ENCODE measurements at regions not wholly inside any gene's neighbourhood (a gene's known extent, or its start where the extent isn't known, plus 50 kb on each side); places are given as distances from the start of the nearest gene placed in this dataset.

DNA sequence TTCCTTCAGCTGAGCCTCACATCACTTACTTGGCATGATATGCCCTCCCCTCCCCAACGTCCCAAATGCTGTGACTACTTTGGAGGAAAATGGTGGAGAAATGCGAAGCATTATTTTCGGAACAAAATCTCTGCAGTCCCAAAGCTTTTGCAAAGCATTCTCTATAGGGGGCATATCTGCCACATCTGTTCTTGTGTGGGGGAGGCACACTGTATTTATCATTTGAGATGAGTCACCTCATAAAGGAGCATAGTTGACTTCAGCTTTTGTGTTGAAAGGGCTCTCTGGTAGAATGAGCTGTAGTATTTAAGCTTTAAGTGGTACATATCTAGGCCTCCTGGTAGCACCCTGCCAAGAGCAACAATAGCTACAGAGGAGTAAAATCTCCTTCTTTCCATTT, 447.5 kb downstream of the ADAMTS20 start (continued):
- TF ChIP-seq, protein P1, sequence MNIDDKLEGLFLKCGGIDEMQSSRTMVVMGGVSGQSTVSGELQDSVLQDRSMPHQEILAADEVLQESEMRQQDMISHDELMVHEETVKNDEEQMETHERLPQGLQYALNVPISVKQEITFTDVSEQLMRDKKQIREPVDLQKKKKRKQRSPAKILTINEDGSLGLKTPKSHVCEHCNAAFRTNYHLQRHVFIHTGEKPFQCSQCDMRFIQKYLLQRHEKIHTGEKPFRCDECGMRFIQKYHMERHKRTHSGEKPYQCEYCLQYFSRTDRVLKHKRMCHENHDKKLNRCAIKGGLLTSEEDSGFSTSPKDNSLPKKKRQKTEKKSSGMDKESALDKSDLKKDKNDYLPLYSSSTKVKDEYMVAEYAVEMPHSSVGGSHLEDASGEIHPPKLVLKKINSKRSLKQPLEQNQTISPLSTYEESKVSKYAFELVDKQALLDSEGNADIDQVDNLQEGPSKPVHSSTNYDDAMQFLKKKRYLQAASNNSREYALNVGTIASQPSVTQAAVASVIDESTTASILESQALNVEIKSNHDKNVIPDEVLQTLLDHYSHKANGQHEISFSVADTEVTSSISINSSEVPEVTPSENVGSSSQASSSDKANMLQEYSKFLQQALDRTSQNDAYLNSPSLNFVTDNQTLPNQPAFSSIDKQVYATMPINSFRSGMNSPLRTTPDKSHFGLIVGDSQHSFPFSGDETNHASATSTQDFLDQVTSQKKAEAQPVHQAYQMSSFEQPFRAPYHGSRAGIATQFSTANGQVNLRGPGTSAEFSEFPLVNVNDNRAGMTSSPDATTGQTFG (tag by site-specific recombination; IDR thresholded peaks at IDR 0.05; ENCODE audit: borderline replicate concordance) = no peak
- TF ChIP-seq, protein P2, sequence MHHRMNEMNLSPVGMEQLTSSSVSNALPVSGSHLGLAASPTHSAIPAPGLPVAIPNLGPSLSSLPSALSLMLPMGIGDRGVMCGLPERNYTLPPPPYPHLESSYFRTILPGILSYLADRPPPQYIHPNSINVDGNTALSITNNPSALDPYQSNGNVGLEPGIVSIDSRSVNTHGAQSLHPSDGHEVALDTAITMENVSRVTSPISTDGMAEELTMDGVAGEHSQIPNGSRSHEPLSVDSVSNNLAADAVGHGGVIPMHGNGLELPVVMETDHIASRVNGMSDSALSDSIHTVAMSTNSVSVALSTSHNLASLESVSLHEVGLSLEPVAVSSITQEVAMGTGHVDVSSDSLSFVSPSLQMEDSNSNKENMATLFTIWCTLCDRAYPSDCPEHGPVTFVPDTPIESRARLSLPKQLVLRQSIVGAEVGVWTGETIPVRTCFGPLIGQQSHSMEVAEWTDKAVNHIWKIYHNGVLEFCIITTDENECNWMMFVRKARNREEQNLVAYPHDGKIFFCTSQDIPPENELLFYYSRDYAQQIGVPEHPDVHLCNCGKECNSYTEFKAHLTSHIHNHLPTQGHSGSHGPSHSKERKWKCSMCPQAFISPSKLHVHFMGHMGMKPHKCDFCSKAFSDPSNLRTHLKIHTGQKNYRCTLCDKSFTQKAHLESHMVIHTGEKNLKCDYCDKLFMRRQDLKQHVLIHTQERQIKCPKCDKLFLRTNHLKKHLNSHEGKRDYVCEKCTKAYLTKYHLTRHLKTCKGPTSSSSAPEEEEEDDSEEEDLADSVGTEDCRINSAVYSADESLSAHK (tag by site-specific recombination; IDR thresholded peaks at IDR 0.05) = peak; percentile 52; the same call in 1 of the 2 replicates
- TF ChIP-seq, protein P3, sequence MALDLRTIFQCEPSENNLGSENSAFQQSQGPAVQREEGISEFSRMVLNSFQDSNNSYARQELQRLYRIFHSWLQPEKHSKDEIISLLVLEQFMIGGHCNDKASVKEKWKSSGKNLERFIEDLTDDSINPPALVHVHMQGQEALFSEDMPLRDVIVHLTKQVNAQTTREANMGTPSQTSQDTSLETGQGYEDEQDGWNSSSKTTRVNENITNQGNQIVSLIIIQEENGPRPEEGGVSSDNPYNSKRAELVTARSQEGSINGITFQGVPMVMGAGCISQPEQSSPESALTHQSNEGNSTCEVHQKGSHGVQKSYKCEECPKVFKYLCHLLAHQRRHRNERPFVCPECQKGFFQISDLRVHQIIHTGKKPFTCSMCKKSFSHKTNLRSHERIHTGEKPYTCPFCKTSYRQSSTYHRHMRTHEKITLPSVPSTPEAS (tag by site-specific recombination; IDR thresholded peaks at IDR 0.05) = no peak
- TF ChIP-seq YY1 (tag by site-specific recombination; IDR thresholded peaks at IDR 0.05) (no peak; the same call in 1 of the 2 replicates), ZNF311 (tag by site-specific recombination; IDR thresholded peaks at IDR 0.05; ENCODE audit: borderline replicate concordance) (no peak), PRDM1 (tag by site-specific recombination; IDR thresholded peaks at IDR 0.05) (no peak), ZNF174 (tag by site-specific recombination; IDR thresholded peaks at IDR 0.05) (no peak), ZNF221 (tag by site-specific recombination; IDR thresholded peaks at IDR 0.05; ENCODE audit: borderline replicate concordance) (no peak), ZNF521 (tag by site-specific recombination; IDR thresholded peaks at IDR 0.05) (no peak), ZNF501 (tag by site-specific recombination; IDR thresholded peaks at IDR 0.05) (no peak)
- TF ChIP-seq, protein P4, sequence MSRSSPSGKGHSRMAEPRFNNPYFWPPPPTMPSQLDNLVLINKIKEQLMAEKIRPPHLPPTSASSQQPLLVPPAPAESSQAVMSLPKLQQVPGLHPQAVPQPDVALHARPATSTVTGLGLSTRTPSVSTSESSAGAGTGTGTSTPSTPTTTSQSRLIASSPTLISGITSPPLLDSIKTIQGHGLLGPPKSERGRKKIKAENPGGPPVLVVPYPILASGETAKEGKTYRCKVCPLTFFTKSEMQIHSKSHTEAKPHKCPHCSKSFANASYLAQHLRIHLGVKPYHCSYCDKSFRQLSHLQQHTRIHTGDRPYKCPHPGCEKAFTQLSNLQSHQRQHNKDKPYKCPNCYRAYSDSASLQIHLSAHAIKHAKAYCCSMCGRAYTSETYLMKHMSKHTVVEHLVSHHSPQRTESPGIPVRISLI (tag by site-specific recombination; IDR thresholded peaks at IDR 0.05) = no peak
- TF ChIP-seq, protein P5, sequence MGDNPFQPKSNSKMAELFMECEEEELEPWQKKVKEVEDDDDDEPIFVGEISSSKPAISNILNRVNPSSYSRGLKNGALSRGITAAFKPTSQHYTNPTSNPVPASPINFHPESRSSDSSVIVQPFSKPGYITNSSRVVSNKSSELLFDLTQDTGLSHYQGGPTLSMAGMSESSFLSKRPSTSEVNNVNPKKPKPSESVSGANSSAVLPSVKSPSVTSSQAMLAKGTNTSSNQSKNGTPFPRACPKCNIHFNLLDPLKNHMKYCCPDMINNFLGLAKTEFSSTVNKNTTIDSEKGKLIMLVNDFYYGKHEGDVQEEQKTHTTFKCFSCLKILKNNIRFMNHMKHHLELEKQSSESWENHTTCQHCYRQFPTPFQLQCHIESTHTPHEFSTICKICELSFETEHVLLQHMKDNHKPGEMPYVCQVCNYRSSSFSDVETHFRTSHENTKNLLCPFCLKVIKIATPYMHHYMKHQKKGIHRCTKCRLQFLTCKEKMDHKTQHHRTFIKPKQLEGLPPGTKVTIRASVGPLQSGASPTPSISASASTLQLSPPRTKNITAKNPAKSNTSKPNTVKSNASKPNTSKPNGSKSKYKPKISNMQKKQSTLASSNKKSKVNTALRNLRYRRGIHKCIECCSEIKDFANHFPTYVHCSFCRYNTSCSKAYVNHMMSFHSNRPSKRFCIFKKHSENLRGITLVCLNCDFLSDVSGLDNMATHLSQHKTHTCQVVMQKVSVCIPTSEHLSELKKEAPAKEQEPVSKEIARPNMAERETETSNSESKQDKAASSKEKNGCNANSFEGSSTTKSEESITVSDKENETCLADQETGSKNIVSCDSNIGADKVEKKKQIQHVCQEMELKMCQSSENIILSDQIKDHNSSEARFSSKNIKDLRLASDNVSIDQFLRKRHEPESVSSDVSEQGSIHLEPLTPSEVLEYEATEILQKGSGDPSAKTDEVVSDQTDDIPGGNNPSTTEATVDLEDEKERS (tag by site-specific recombination; IDR thresholded peaks at IDR 0.05) = no peak
- TF ChIP-seq, protein P6, sequence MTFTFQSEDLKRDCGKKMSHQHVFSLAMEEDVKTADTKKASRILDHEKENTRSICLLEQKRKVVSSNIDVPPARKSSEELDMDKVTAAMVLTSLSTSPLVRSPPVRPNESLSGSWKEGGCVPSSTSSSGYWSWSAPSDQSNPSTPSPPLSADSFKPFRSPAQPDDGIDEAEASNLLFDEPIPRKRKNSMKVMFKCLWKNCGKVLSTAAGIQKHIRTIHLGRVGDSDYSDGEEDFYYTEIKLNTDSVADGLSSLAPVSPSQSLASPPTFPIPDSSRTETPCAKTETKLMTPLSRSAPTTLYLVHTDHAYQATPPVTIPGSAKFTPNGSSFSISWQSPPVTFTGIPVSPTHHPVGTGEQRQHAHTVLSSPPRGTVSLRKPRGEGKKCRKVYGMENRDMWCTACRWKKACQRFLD (tag by site-specific recombination; IDR thresholded peaks at IDR 0.05) = no peak
- TF ChIP-seq, protein P7, sequence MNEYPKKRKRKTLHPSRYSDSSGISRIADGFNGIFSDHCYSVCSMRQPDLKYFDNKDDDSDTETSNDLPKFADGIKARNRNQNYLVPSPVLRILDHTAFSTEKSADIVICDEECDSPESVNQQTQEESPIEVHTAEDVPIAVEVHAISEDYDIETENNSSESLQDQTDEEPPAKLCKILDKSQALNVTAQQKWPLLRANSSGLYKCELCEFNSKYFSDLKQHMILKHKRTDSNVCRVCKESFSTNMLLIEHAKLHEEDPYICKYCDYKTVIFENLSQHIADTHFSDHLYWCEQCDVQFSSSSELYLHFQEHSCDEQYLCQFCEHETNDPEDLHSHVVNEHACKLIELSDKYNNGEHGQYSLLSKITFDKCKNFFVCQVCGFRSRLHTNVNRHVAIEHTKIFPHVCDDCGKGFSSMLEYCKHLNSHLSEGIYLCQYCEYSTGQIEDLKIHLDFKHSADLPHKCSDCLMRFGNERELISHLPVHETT (tag by site-specific recombination; IDR thresholded peaks at IDR 0.05) = peak; percentile 63; the same call in 1 of the 2 replicates
- TF ChIP-seq, protein P8, sequence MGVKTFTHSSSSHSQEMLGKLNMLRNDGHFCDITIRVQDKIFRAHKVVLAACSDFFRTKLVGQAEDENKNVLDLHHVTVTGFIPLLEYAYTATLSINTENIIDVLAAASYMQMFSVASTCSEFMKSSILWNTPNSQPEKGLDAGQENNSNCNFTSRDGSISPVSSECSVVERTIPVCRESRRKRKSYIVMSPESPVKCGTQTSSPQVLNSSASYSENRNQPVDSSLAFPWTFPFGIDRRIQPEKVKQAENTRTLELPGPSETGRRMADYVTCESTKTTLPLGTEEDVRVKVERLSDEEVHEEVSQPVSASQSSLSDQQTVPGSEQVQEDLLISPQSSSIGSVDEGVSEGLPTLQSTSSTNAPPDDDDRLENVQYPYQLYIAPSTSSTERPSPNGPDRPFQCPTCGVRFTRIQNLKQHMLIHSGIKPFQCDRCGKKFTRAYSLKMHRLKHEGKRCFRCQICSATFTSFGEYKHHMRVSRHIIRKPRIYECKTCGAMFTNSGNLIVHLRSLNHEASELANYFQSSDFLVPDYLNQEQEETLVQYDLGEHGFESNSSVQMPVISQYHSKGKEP (tag by site-specific recombination; IDR thresholded peaks at IDR 0.05) = peak; percentile 82
